ENCODE measurements at regions not wholly inside any gene's neighbourhood (a gene's known extent, or its start where the extent isn't known, plus 50 kb on each side); places are given as distances from the start of the nearest gene placed in this dataset.

DNA sequence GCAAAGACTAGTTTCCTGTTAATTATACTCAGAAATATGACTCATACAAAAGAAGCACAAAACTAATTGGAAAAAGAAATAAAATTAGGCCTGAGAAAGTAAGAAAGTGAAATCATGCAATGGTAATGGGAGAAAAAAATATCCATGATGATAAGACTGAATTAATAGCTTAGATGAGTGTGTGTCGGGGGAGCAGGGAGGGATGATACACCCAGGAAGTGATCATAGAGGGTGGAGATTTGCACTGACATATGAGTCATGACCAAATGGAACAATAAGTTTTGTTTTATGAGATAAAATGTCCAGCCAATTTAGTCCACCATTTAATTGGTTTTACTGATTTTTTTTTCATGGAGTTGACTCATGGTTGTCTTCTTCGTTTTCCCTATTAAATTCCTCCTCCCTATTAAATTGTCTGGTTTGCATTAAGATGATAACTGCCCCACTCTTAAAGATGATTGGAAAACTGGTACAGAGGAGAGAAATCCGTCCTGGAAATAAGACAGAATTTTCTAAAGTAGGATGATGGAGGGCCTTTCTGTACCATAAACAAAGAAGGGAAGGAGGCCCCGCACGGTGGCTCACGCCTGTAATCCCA is 111.7 kb upstream of the KCNJ6 start:
- TF ChIP-seq, protein P1, sequence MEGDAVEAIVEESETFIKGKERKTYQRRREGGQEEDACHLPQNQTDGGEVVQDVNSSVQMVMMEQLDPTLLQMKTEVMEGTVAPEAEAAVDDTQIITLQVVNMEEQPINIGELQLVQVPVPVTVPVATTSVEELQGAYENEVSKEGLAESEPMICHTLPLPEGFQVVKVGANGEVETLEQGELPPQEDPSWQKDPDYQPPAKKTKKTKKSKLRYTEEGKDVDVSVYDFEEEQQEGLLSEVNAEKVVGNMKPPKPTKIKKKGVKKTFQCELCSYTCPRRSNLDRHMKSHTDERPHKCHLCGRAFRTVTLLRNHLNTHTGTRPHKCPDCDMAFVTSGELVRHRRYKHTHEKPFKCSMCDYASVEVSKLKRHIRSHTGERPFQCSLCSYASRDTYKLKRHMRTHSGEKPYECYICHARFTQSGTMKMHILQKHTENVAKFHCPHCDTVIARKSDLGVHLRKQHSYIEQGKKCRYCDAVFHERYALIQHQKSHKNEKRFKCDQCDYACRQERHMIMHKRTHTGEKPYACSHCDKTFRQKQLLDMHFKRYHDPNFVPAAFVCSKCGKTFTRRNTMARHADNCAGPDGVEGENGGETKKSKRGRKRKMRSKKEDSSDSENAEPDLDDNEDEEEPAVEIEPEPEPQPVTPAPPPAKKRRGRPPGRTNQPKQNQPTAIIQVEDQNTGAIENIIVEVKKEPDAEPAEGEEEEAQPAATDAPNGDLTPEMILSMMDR (IDR thresholded peaks at IDR 0.05), result no peak
- TF ChIP-seq POLR2A (IDR thresholded peaks at IDR 0.05), result no peak

Data from stomach (tissue), 4 donors.